HG03378 (cell line): ENCODE measurements at regions not wholly inside any gene's neighbourhood (a gene's known extent, or its start where the extent isn't known, plus 50 kb on each side); places are given as distances from the start of the nearest gene placed in this dataset.
"Not testable (repeated sequence)": the region's sequence is repeated elsewhere in the genome, so short reads cannot be mapped to it uniquely, and the experiment has no call there.

Experiments
- ATAC-seq: cut with Tn5 transposase; IDR thresholded peaks from one replicate; pipeline ENCODE4 v1.9.1; 2021; ENCODE audit warnings: mild to moderate bottlenecking, moderate library complexity; ENCODE audit not compliant: unreplicated experiment

- no peak for ATAC-seq
Observed at GRCh38 chr6:68077661-68078060, 557.4 kb upstream of the ADGRB3 start.

DNA sequence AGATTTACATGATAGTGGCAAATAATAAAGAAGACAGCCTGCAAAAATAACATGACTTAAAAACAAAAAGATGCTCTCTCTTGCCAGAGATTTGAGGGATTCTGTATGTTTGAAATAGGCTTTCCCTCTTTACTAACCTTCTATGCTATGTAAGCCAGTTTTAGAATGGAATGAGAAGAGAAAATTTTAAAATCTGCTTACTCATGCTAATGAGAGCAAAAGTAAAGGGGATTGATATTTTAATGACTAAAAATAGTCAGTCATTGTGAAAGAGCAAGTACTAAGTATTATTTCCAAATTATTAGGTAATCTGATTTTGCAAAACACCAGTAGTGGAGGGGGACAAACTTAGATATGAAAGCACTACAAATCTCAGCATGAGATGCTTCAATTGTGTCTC, 563.3 kb upstream of the ADGRB3 start:
- ATAC-seq: no peak

- ATAC-seq: no peak
Observed at GRCh38 chr6:68069921-68070710, 565.0 kb upstream of the ADGRB3 start.

GRCh38 chr6:68059899-68060298, 575.2 kb upstream of the ADGRB3 start:
- ATAC-seq: peak; percentile 65

GRCh38 chr6:68059261-68059660, 575.8 kb upstream of the ADGRB3 start:
- no peak for ATAC-seq

DNA sequence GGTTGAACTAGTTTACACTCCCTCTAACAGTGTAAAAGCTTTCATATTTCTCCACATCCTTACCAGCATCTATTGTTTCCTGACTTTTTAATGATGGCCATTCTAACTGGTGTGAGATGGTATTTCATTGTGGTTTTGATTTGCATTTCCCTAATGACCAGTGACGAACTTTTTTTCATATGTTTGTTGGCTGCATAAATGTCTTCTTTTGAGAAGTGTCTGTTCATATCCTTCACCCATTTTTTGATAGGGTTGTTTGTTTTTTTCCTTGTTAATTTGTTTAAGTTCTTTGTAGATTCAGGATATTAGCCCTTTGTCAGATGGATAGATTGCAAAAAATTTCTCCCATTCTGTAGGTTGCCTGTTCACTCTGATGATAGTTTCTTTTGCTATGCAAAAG, 578.5 kb upstream of the ADGRB3 start:
- ATAC-seq: not testable (repeated sequence)

GRCh38 chr6:68054756-68055155, 580.3 kb upstream of the ADGRB3 start:
- no peak for ATAC-seq

- no peak for ATAC-seq
Observed at GRCh38 chr6:68053805-68054373, 581.2 kb upstream of the ADGRB3 start.

GRCh38 chr6:68052234-68052633, 582.8 kb upstream of the ADGRB3 start:
- ATAC-seq: no peak

GRCh38 chr6:68049562-68049961, 585.5 kb upstream of the ADGRB3 start:
- ATAC-seq: no peak

DNA sequence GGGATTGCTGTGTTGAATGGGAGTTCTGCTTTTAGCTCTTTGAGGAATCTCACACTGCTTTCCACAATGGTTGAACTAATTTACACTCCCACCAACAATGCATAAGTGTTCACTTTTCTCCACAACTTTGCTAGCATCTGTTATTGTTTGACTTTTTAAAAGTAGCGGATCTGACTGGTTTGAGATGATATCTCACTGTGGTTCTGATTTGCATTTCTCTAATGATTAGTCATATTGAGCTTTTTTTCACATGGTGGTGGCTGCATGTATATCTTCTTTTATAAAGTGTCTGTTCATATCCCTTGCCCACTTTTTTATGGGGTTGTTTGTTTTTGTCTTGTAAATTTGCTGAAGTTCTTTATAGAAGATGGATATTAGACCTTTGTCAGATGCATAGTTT, 588.3 kb upstream of the ADGRB3 start:
- no peak for ATAC-seq

DNA sequence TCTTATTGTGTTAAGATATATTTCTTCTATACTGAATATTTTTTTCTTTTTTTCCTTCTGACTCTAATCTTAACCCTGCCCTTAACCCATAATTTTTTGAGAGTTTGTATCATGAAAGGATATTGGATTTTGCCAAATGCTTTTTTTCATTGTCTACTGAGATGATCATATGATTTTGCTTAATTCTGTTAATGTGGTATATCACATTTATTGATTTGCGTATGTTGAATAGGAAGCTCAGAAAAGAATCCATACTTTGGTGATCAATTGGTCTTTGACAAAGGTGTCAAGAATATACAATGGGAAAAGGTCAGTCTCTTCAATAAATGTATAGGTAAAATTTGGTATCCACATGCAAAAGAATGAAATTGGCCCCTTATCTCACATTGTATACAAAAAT, 588.8 kb upstream of the ADGRB3 start:
- no peak for ATAC-seq

DNA sequence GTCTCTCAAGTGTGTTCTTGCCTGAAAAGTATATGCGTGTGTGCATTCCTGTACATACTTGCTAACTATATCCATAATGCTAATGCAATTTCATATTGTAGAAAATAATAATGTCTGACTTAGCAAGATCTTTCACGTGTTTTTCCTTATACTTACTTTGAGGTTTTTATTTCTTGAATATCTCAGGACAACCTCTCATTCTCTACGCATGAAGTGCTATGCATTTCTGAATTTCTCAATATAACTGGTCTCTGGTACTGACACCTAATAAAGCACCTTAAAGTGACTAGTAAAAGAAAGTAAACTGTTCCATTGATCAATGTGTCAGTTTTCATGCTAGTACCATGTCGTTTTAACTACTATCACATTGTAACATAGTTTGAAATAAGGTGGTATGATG, 589.9 kb upstream of the ADGRB3 start:
- no peak for ATAC-seq

- ATAC-seq: no peak
Observed at GRCh38 chr6:68044264-68044663, 590.8 kb upstream of the ADGRB3 start.

- no peak for ATAC-seq
Observed at GRCh38 chr6:68043122-68043398, 592.0 kb upstream of the ADGRB3 start.

DNA sequence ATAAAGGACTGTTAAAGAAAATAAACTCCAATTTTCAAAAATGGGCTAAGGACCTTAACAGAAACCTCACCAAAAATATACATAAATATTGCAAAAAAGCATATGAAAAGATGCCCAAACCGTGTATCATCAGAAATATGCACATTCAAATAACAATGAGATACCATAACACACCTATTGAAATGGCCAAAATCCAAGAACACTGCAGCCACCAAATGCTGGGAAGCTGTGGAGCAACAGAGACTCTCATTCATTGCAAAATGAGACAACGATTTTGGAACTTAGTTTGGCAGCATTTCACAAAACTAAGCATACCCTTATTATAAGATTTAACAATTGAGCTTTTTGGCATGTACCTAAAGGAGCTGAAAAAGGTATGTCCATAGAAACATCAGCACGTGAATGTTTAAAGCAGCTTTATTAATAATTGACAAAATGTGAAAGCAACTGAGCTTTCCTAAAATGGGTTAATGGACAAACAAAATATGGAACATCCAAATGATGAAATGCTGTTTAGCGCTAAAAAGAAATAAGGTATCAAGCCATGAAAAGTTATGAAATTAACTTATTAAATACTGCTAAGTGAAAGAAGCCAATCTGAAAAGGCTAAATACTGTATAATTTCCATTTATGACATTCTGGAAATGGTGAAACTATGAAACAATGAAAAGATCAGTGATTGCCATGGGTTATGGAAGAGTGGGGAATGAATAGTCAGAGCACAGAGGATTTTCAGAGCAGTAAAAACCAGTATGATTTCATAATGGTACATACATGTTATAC, 592.6 kb upstream of the ADGRB3 start:
- no peak for ATAC-seq

DNA sequence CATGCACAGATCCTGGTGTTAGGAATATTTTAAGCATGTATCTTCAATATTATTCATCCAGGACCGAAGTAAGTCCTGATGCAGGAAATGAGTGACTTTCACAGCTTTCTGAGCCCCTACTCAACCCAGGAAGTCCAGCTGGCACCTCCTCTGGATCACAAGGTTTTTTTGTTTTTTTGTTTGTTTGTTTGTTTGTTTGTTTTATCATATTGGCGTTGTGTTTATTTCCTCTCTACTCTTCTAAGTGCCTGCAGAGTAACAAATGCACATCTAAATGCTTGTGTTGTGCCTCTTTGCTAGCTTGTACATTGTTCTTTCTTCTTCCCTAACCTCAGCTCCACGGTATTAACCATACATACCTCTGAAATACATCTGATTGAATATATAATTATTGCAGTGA, 594.3 kb upstream of the ADGRB3 start:
- ATAC-seq: no peak

DNA sequence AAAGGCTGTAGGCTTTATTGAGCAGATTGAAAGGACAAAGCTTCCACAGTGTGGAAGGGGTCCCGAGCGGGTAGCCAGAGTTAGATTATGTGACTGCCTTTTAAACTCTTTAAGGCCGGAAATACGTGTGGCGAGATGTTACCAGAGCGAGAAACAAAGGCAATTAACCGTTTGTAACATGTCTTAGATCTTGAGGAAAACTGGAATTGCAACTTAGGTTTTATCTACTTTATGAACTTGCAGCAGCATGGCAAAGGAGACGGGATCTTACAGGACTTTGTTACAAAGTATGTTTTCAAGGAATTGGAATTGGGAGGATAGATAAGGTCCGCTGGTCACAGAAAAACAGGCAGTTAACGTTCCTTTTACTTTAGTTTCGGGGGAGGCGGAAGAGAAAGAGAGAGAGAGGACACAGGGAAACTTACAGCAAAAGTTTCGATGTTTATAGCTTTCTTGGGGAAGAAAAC, 594.7 kb upstream of the ADGRB3 start:
- no peak for ATAC-seq

- ATAC-seq: no peak
Observed at GRCh38 chr6:68039641-68040311, 595.3 kb upstream of the ADGRB3 start.

DNA sequence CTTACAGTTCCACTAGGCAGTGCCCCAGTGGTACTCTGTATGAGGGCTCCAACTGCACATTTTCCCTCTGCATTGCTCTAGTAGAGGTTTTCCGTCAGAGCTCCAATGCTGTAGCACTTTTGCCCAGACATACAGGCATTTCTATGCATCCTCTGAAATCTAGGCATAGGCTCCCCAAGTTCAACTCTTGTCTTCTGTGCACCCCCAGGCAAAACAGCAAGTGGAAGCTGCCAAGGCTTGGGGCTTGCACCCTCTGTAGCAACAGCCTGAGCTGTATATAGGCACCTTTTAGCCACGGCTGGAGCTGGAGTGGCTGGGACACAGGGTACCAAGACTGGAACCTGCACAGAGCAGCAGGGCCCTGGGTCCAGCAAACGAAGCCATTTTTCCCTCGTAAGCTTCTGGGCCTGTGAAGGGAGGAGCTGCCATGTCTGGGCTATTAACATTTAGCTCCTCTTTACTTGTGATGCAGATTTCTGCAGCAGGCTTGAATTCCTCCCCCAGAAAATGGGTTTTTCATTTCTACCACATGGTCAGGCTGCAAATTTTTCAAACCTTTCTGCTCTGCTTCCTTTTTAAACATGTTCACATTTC, 596.2 kb upstream of the ADGRB3 start:
- ATAC-seq: no peak

- ATAC-seq: no peak
Observed at GRCh38 chr6:68032217-68032616, 602.9 kb upstream of the ADGRB3 start.
